ENCODE measurements at regions not wholly inside any gene's neighbourhood (a gene's known extent, or its start where the extent isn't known, plus 50 kb on each side); places are given as distances from the start of the nearest gene placed in this dataset.

DNA sequence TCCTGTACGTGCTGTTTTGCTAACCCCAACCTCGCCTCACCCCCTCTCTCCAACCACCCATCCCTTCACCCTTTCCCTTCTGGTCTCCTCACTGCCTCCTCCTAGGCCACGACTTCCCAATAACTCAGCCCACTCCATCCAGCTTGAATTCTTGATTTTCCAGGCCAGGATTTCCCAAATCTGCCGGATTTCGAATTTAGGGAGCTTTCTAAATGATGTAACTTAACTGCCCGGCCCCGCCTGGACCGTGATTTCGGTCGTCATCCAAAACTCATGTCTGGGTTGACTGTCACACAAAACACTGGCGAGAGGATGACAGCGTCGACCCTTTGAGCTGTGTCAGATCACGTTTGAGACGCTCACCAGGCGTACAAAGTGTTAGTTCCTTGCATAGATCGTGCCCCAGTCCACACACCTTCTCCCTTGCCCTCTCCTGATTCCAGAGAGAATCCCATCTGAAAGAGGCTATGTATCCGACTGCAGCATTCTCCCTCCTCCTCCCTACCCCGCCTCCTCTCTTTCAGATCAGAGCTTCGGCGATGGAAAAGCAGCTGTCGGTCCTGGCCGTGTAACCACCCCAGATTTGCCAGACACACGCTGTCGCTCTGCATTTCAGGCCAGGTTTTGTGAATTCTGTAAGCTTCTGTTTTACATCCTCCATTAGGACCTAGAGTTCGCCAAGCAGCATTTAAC is 168.2 kb downstream of the GPX5 start:
- Histone ChIP-seq H3K4me3 (ENCODE audit: low read depth in 1 of 3, low read length in 3 of 3) (no peak overlapping the region), H3K27ac (ENCODE audit: low read depth in 1 of 3, low read length in 2 of 3) (no peak overlapping the region), H3K9me3 (ENCODE audit: control insufficient read depth in 2 of 2, insufficient read depth in 1 of 2, low read depth in 1 of 2, low read length in 1 of 2) (peaks cover 0 to 4% of the 10 kb centered on the region in 2 donors), H3K36me3 (ENCODE audit: control insufficient read depth in 3 of 3, insufficient read depth in 2 of 3, low read depth in 1 of 3, low read length in 3 of 3) (no peaks in the 10 kb centered on the region), H3K27me3 (ENCODE audit: control insufficient read depth in 3 of 3, insufficient read depth in 3 of 3, low read length in 3 of 3) (peaks cover 0 to 59% (median 45%) of the 10 kb centered on the region in 3 donors), H3K4me1 (ENCODE audit: control insufficient read depth in 3 of 3, insufficient read depth in 2 of 3, low read depth in 1 of 3, low read length in 2 of 3) (no peaks in the 10 kb centered on the region)
- WGBS, 3 donors, result 11 to 31% (median 26%) methylated on average over 26 of the region's 26 CpGs
- FAIRE-seq (no peak), DNase-seq (no peak)

DNA sequence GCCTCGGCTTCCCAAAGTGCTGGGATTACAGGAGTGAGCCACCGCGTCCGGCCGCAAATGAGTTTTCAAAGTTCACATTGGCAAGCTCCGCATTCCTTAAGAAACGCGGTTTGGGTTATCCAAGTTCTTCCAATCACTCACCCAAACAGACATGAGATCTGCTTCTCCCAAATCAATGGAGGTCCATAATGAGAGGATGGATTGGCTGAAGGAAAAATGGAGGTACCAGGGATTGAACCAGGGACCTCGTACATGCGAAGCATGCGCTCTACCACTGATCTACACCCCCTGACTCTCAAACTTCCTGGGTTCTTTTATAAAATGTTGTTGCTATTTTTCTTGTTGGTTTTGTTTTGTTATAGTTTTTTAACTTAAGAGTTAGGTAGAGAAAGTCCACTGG is 170.0 kb downstream of the GPX5 start:
- peaks cover 0 to 59% (median 43%) of the 10 kb centered on the region in 3 donors for H3K27me3 ChIP-seq (ENCODE audit: control insufficient read depth in 3 of 3, insufficient read depth in 3 of 3, low read length in 3 of 3)
- H3K27ac ChIP-seq (ENCODE audit: low read depth in 1 of 3, low read length in 2 of 3), result no peak overlapping the region
- no peak for DNase-seq
- no peak for FAIRE-seq
- 19 to 54% (median 43%) methylated on average over 11 of the region's 11 CpGs for WGBS, 3 donors
- H3K4me1 ChIP-seq (ENCODE audit: control insufficient read depth in 3 of 3, insufficient read depth in 2 of 3, low read depth in 1 of 3, low read length in 2 of 3), result no peaks in the 10 kb centered on the region
- peaks cover 0 to 4% of the 10 kb centered on the region in 2 donors for H3K9me3 ChIP-seq (ENCODE audit: control insufficient read depth in 2 of 2, insufficient read depth in 1 of 2, low read depth in 1 of 2, low read length in 1 of 2)
- no peak overlapping the region for H3K4me3 ChIP-seq (ENCODE audit: low read depth in 1 of 3, low read length in 3 of 3)
- no peaks in the 10 kb centered on the region for H3K36me3 ChIP-seq (ENCODE audit: control insufficient read depth in 3 of 3, insufficient read depth in 2 of 3, low read depth in 1 of 3, low read length in 3 of 3)

DNA sequence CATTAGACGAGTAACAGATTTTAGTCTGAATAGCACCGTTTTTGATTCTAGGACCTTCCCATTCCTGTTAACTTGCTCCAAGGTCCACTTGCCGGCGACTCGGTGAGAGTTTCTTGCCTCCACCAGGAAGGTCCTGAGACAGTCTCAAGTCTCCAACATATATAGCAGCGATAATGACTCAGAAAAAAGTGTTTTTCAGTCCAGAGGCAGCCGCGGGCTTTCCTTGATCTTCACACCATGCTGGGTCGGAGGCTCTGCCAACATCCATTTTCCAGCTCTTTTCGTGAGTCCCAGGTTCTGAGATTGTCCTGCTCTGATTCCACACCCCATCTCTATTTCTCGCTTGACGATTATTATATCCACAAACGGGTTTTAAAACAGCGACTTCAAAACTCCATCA is 170.5 kb downstream of the GPX5 start:
- DNase-seq (no peak), FAIRE-seq (no peak)
- Histone ChIP-seq H3K36me3 (ENCODE audit: control insufficient read depth in 3 of 3, insufficient read depth in 2 of 3, low read depth in 1 of 3, low read length in 3 of 3) (no peaks in the 10 kb centered on the region), H3K9me3 (ENCODE audit: control insufficient read depth in 2 of 2, insufficient read depth in 1 of 2, low read depth in 1 of 2, low read length in 1 of 2) (peaks cover 0 to 4% of the 10 kb centered on the region in 2 donors), H3K27me3 (ENCODE audit: control insufficient read depth in 3 of 3, insufficient read depth in 3 of 3, low read length in 3 of 3) (peaks cover 0 to 57% (median 41%) of the 10 kb centered on the region in 3 donors), H3K4me3 (ENCODE audit: low read depth in 1 of 3, low read length in 3 of 3) (no peak overlapping the region), H3K27ac (ENCODE audit: low read depth in 1 of 3, low read length in 2 of 3) (no peak overlapping the region), H3K4me1 (ENCODE audit: control insufficient read depth in 3 of 3, insufficient read depth in 2 of 3, low read depth in 1 of 3, low read length in 2 of 3) (no peaks in the 10 kb centered on the region)
- WGBS, 3 donors, result 10 to 27% (median 26%) methylated on average over 14 of the region's 14 CpGs

DNA sequence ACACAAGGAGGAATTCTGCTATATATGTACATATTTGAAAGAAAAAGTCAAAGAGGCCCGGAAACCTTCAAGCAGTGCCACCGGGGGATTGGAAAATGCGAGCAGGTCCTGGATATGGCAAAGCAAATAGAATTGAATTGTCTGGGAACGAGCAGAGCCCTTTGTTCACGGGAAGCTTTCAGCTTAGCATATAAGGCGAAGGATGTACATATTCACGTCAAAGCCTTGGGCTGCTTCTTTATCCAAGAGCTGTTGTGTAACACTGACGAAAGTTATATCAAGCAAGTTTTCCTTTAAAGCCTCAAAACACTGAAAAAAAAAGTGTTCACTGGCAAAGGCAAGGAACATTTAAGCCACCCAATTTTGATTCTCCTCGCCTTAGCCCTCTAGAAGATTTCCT is 171.0 kb downstream of the GPX5 start:
- no peak for DNase-seq
- Histone ChIP-seq H3K36me3 (ENCODE audit: control insufficient read depth in 3 of 3, insufficient read depth in 2 of 3, low read depth in 1 of 3, low read length in 3 of 3) (no peaks in the 10 kb centered on the region), H3K27ac (ENCODE audit: low read depth in 1 of 3, low read length in 2 of 3) (no peak overlapping the region), H3K4me3 (ENCODE audit: low read depth in 1 of 3, low read length in 3 of 3) (no peak overlapping the region), H3K9me3 (ENCODE audit: control insufficient read depth in 2 of 2, insufficient read depth in 1 of 2, low read depth in 1 of 2, low read length in 1 of 2) (peaks cover 0 to 4% of the 10 kb centered on the region in 2 donors), H3K27me3 (ENCODE audit: control insufficient read depth in 3 of 3, insufficient read depth in 3 of 3, low read length in 3 of 3) (peaks cover 0 to 53% (median 41%) of the 10 kb centered on the region in 3 donors), H3K4me1 (ENCODE audit: control insufficient read depth in 3 of 3, insufficient read depth in 2 of 3, low read depth in 1 of 3, low read length in 2 of 3) (no peaks in the 10 kb centered on the region)
- FAIRE-seq, result no peak
- 11 to 25% (median 24%) methylated on average over 9 of the region's 9 CpGs for WGBS, 3 donors

DNA sequence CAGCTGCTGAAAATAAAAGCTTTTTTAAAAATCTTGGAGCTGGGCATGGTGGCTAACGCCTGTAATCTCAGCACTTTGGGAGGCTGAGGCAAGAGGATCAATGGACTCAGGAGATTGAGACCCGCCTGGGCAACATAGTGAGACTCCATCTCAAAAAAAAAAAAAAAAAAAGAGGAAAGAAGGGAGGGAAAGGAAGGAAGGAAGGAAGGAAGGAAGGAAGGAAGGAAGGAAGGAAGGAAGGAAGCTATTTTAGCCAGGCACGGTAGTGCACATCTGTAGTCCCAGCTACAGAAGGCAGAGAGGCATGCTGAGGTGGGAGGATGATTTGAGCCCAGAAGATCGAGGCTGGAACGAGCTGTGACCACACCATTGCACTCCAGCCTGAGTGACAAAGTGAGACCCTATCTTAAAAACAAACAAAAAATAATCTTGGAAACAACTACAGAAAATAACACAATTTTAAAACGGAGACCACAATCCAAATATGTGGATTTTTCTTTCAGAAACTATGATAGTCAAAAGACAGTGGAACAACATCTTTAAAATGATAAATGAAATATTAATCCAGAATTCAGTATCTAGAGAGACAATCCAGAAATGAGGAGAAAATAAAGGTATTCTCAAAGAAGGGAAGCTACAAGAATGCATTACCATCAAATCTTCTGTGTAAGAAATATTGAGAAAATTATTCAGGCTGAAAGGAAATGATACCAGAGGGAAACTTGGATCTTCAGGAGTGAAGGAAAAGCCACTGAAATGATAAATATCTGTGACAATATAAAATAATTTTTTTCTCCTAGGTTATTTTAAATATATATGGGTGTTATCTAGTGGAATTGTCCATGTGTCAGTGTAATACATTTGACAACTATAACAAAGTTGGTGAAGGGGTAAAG is 182.0 kb downstream of the GPX5 start:
- DNase-seq (no peak), FAIRE-seq (no peak)
- Histone ChIP-seq H3K4me3 (ENCODE audit: low read depth in 1 of 3, low read length in 3 of 3) (no peak overlapping the region), H3K9me3 (ENCODE audit: control insufficient read depth in 2 of 2, insufficient read depth in 1 of 2, low read depth in 1 of 2, low read length in 1 of 2) (peaks cover 0 to 20% of the 10 kb centered on the region in 2 donors), H3K27ac (ENCODE audit: low read depth in 1 of 3, low read length in 2 of 3) (no peak overlapping the region), H3K4me1 (ENCODE audit: control insufficient read depth in 3 of 3, insufficient read depth in 2 of 3, low read depth in 1 of 3, low read length in 2 of 3) (no peaks in the 10 kb centered on the region), H3K27me3 (ENCODE audit: control insufficient read depth in 3 of 3, insufficient read depth in 3 of 3, low read length in 3 of 3) (peaks cover 0 to 23% (median 13%) of the 10 kb centered on the region in 3 donors), H3K36me3 (ENCODE audit: control insufficient read depth in 3 of 3, insufficient read depth in 2 of 3, low read depth in 1 of 3, low read length in 3 of 3) (no peaks in the 10 kb centered on the region)
- 79 to 81% (median 81%) methylated on average over 6 of the region's 6 CpGs for WGBS, 3 donors

DNA sequence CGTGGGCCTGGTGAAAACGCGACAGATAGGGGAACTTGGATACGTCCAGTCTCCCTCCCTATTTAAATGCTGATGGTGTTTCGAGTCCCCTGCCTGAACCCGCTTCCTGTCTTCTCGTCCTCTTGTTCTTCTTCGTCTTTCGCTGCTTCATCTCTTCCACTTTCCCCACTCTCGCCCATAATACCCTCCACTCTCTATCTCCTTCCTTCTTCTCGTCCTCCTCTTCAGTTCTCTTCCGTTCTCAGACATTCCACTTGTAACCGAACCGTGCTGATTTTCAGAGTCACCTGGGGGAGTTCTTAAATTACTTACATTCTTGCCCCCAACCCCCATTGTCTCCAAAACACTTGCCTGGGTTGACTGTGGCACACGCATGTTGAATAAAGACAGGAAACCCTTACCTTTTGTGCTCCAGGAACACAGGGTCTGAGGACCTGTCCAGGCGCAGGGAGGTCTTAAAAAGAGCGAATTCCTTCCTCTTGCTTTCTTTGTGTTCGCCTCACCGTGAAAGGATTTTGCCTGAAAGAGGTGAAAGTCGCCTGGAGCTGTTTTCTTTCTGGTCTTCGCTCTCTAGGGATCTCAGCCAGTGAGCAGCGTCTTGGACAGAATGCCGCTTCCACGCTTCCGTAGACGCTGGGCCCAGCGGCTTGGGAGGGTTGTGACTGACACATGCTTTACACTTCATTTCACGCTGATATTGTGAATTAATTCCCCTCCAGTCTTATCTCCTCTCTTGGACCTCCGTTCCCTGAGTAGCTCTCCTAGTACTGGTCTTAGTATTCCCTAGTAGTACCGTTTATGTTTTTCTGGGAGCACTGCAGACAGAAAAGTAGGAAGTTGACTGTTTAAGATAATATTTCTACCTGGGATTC is 184.0 kb downstream of the GPX5 start:
- DNase-seq (no peak), FAIRE-seq (no peak)
- WGBS, 3 donors, result 6 to 24% (median 18%) methylated on average over 30 of the region's 30 CpGs
- Histone ChIP-seq H3K27me3 (ENCODE audit: control insufficient read depth in 3 of 3, insufficient read depth in 3 of 3, low read length in 3 of 3) (peaks cover 0 to 23% (median 13%) of the 10 kb centered on the region in 3 donors), H3K27ac (ENCODE audit: low read depth in 1 of 3, low read length in 2 of 3) (no peak overlapping the region), H3K4me3 (ENCODE audit: low read depth in 1 of 3, low read length in 3 of 3) (no peak overlapping the region), H3K4me1 (ENCODE audit: control insufficient read depth in 3 of 3, insufficient read depth in 2 of 3, low read depth in 1 of 3, low read length in 2 of 3) (no peaks in the 10 kb centered on the region), H3K9me3 (ENCODE audit: control insufficient read depth in 2 of 2, insufficient read depth in 1 of 2, low read depth in 1 of 2, low read length in 1 of 2) (peaks cover 0 to 20% of the 10 kb centered on the region in 2 donors), H3K36me3 (ENCODE audit: control insufficient read depth in 3 of 3, insufficient read depth in 2 of 3, low read depth in 1 of 3, low read length in 3 of 3) (no peaks in the 10 kb centered on the region)

DNA sequence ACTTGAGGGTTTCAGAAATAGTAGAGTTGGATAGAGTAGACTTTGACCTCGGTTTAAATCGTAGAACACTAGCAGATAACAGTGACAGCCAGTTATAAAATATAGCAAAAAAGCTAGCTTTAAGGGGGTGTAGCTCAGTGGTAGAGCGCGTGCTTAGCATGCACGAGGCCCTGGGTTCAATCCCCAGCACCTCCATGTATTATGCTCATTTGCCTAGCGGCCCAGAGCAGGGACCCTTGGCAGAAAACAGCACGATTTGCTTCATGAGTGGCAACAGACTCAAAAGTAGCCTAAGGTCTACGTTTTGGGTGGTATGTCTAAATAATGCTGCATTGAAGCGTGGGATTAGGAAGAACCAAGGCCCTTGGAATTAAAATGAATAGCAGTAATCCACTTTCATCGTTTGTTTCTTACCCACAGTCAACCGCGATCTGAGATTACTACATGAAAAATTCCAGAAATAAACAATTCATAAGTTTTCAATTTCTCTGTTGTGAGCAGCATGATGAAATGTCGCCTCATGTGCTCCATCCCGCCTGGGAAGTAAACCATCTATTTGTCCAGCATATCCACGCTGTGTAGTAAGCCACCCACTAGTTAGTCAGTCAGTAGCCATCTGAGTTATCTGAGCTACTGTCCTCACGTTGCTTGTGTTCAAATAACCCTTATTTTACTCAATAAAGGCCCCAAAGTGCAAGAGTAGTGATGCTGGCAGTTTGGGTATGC is 184.9 kb downstream of the GPX5 start:
- no peak overlapping the region for H3K4me3 ChIP-seq (ENCODE audit: low read depth in 1 of 3, low read length in 3 of 3)
- no peaks in the 10 kb centered on the region for H3K36me3 ChIP-seq (ENCODE audit: control insufficient read depth in 3 of 3, insufficient read depth in 2 of 3, low read depth in 1 of 3, low read length in 3 of 3)
- 42 to 60% (median 50%) methylated on average over 16 of the region's 16 CpGs for WGBS, 3 donors
- peaks cover 0 to 20% of the 10 kb centered on the region in 2 donors for H3K9me3 ChIP-seq (ENCODE audit: control insufficient read depth in 2 of 2, insufficient read depth in 1 of 2, low read depth in 1 of 2, low read length in 1 of 2)
- H3K27me3 ChIP-seq (ENCODE audit: control insufficient read depth in 3 of 3, insufficient read depth in 3 of 3, low read length in 3 of 3), result peaks cover 0 to 23% (median 13%) of the 10 kb centered on the region in 3 donors
- no peaks in the 10 kb centered on the region for H3K4me1 ChIP-seq (ENCODE audit: control insufficient read depth in 3 of 3, insufficient read depth in 2 of 3, low read depth in 1 of 3, low read length in 2 of 3)
- no peak overlapping the region for H3K27ac ChIP-seq (ENCODE audit: low read depth in 1 of 3, low read length in 2 of 3)
- DNase-seq (no peak), FAIRE-seq (no peak)
